NOMO-1 treated with dmso at 0.1 percent for 144 hours (cell line): ENCODE measurements at regions not wholly inside any gene's neighbourhood (a gene's known extent, or its start where the extent isn't known, plus 50 kb on each side); places are given as distances from the start of the nearest gene placed in this dataset.

Experiments
- DNase-seq: peaks from one replicate; lab custom pipeline; 2025; ENCODE audit not compliant: unreplicated experiment; lab: John Stamatoyannopoulos, UW

DNA sequence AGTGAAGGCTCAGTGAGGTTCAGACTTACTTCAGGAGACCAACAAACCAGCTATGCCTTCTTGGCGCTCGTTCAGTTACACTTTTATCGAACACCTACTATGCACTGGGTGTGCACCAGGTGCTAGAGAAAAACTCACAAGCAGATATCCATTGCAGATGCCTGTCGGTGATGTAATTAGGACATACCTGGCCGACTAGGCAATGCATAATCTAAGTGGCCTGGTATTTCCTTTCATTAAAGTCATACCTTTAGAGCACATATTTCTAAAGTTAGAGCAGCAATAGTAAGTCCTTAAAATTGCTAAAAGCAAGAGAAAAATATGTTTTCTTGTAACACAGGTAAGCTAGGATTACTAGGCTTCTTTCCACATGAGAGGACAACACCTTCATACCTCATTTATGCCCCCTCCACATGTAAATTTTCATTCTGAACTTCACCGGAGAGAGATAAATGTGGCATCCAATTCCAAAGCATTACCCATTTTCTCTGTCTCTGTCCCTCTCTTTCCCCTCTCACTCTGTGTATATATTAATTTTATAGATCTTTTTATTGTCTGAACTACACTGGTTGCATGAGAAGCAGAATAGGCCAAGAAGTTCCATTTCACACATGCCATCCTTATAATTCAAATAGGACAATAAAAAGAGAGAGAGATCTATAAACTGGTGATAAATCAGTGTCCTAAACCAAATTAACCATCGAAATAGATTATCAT is 242.2 kb downstream of the SPTSSA start:
- no peak for DNase-seq

DNA sequence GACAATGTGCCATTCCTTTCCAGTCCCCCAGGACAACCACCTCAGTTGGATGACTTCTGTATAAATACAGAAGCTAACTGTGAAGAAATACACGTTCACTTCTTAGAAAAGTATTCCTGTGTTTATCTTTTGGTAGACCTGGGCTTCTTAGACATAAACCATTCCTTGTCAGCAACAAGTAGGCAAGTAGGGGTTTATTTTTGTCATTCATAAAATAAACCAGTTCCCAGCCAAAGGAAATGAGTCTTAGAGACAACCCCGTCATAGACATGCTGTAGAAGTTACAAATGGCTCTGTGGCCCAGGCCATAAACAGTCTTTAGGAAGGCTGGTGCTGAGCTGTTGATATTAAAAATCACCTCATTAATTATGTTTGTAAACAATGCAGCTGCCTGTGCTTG is 243.2 kb downstream of the SPTSSA start:
- no peak for DNase-seq

DNA sequence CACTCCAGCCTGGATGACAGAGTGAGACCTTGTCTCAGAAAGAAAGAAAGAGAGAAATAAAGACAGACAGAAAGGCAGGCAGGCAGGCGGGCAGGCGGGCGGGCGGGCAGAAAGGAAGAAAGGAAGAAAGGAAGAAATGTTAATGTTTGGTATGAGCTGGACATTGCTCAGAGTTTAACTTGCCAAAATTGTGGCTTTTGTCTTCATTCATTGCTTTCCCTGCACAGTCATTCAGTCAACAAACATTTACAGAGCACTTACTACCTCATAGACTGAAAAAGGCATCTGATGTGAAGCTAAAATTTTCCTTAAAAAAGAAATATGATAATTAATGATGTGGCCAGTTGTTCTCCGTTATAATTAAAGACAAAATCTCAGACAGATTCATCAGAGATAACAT is 247.1 kb downstream of the SPTSSA start:
- DNase-seq = no peak

DNA sequence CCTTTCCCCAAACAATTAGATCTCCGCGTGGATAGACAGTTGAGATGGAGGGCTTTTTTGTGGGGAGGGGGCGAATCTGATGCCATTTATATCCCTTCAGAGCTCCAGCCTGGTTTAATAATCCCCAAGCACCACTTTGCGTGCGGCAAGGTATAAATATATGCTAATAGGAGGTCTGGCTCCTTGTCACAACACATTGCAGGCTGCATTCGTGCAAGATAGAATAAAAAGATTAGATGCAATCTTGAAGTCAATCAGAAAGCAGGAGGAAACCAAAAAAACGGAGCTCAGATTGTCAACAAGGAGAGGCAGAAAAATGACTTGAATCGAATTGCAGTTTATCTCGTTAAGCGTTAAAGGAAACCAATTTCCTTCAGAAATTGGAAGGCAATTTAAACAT is 248.7 kb downstream of the SPTSSA start:
- DNase-seq = no peak

DNA sequence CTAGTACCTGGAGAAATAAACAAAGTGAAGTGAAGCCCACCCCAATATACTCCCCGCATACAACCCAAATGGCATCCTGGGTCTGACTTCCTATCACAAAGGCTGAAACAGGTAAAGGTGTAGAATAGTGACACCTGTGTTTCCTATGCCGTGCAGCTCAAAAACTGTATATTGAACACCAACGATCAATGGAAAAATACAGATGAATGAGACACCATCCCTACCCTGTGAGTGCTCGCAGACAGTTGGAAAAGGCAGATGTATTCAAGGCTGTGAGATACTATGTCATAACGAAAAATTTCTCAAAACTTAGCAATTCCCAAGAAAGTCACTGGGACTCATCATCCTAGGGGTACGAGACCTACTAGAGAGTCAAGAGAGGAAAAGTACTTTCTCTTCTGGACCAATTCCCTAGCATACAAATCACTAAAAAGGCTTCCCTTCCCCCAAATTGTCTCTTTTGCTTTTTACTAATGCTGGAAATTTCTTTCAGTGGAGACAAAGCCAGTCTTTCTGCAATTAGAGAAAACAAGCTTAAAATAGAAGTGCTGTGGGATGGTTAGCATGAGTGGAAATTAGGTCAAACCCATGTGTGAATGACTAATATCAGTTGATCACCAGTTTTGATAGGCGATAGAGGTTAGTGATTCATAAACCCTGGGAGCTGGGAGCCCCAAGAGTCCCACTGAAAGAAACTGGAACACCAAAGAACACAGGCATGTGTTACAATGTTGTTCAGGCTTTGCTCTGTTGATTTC is 249.7 kb downstream of the SPTSSA start:
- DNase-seq = no peak

DNA sequence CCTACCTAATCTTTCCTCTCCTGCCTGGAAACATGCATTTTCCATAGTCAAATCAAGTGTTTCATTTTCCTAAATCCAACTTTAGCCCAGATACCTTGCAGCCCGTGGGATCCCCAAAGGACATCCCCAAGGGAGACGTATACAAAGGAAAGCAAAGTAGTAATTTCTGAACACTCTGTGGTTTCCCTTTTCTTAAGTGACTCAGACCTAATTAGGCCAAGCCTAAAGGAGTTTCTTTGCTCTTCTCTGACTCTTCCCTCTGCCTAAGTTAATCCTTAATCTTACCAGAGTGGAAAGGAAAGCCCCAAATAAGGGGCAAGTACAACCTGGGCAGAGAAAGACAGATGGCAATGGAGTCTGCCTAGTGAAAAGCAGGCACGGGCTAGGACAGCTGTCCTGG is 250.3 kb downstream of the SPTSSA start:
- DNase-seq = peak; percentile 18

DNA sequence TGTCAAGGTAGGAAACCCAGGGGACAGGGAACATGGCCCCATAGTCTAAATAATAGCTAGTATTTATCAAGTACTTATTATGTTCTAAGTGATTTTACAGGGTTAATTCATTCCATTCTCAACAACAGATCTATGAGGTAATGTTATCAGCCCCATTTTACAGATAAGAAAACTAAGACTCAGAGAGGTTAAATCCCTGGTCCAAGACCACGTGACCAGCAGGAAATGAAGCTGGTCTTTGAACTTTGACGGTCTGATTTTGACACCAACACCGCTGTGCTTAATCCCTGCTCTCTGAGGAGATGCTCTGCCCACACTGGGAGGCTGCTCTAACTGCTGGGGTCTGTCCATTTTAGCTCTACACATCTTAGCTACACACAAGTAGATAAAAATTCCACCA is 253.5 kb downstream of the SPTSSA start:
- DNase-seq = no peak

DNA sequence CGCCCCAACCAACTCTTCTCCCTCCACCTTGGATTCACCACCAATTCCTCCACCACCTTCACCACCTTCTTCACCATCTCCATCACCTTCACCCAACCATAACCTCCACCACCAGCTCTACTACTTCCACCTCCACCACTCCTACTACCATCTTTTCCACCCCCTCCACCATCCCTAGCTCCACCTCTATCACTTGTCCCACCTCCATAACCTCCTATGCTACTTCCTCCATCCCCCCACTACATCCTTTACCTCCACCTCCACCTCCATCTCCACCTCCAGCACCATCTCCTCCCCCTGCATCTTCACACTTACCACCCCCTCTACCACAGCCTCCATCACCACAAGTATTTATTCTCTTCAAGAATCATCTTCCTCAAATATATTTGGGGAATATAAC is 254.9 kb upstream of the EGLN3 start:
- no peak for DNase-seq

DNA sequence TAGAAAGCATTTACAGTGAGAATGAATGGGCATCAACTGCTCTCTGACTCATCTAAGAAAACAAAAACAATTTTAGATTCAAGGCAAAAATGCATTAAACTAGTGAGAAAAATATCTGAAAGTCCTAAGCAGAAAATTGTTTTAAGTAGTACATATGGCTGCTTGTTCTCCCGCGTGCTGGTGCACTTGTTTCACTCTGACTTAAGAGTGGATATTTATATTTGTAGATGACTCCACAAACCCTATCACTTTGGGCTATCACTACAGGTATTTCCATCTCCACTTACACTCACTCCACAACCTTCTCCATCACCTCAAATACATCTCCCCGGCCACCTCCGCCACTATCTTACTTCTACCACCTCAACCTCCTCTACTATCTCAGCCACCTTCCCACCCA is 253.9 kb upstream of the EGLN3 start:
- no peak for DNase-seq

DNA sequence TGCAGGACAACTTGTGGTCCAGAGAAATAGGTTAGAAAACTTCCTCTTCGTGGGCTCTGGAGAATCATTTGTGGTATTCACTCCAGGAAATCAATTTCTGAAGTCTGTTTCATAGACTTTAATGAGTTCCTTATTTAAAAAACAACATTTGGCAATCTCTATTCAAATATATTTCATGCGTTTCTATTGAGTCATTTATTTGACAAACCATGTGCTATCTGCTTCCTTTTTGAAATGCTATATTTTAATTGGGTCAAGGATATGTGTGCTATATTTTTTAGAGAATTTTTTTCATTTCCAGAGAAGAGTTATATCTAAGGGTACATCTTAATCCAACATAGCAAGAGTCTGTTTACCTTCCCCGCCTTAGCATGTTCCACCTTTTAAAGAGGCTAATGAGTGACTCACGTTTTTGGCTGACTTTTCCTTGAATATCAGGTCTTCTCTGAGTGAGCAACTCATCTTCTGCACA is 252.4 kb upstream of the EGLN3 start:
- peak; percentile 77 for DNase-seq

DNA sequence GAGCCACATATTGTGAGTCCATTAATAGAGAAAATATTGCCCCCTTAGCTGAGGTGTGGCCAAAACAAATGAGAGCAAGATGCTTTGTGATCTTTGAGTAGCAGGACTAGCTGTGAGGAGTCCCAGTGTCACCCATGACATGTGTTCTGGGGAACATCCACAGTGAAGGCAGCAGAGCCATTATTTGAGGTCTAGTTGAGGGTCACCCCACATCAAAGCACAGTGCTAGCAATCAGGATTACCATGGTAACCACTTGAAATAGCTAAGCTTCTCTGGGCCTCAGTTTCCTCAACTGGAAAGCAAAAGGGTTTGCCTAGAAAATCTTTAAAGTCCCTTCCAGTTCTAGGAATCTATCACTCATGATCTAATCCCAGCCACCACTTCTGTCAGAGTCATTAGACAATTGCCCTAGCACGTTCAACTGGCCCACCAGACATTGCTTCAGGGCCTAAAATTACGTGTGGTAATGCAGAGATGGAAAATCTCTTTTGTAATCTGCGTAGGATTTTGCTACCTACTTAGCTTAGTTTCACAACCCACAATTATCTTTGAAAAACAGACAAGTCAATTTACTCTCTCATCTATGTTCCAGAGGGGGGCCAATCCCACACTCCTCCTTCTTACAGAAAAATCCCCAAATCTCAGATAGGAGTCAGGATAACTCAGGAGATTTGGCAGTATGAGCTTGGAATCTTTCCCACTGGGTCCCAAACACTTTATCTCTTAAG is 251.2 kb upstream of the EGLN3 start:
- peak; percentile 28 for DNase-seq

DNA sequence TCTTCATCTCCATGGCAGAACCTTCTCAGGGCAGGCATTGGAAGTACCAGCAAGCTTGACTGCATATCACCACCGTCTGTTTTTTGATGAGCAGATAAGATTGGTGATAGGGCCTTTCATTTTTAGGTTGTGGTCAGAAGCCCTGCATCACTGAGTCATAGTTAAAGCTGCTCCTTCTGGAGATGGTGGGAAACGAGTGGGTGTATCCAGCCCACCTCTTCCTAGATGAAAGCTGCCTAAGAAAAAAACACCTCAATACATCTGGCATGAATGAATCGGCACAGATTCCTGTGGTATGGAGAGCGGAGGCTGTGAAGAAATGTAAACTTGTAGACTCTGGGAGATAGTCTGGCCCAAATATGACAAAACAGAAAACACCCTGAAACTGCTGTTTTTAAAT is 248.7 kb upstream of the EGLN3 start:
- DNase-seq = no peak

DNA sequence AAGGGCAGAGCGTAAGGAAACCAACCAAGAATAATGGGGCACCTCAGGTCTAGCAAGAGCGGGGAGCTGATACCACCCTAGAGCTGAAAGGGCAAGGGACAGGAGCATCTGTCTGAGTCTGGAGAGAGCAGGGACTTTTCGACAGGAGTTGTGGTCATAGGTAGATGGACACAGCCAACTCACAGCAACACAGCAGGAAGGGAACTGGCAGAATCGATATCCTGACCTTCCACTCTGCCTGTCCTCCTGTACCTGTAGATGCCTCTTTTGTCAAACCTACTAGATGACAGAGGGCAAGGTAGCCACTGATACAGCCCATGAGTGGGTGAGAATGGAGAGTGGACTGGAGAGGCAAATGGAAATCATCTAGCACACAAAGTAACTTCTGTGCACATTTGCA is 247.2 kb upstream of the EGLN3 start:
- no peak for DNase-seq

DNA sequence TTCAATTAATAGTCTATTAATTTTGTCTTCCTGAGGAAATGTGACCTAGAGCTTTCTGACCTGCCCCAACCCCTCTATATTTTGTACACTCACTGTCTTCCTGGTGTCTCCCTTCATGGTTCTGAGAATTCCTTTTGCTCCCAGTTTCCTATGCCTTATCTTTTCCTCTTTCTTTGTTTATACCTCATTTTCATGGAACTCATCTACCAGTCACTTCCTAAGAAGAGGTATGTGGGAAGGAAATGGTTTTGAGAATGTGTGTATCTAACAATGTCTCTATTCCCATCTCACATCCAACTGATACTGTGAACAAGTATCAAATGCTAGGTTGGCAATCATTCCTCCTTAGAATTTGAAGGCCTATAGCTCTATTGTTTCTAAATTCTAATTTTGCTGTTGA is 245.1 kb upstream of the EGLN3 start:
- no peak for DNase-seq

DNA sequence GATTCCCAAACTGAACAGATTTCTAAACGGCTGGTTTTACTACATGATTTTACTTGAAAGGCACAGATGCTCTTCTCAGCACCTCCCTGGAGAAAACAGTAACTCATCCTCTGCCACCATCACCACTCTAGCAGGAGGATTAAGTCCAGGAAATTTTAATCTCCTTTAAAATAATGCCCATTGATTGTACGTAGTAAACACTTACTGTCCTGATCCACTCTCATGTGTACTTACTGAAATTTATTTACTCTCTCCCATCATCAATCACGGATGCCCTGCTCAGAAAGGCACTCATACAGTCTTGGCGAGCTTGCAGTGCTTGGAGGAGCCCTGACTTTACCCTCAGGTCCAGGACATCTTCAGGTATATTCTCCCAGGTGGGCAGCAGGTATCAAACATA is 239.8 kb upstream of the EGLN3 start:
- DNase-seq = no peak

DNA sequence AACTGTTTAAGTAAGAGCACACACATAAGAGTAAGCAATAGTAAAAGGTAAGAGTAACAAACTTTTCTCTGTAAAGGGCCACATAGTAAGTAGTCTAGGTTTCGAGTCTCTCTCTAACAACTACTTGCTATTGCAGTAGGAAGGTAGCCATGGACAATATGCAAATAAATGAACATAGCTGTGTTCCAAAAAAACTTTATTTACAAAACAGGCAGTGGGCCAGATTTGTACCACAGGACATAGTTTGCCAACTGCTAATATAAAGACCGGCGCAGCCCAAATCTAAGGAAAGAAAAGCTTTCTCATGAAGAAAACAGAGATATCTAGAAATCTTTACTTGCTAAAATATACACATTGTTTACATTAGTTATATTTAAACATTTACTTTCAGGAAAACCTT is 239.0 kb upstream of the EGLN3 start:
- no peak for DNase-seq

DNA sequence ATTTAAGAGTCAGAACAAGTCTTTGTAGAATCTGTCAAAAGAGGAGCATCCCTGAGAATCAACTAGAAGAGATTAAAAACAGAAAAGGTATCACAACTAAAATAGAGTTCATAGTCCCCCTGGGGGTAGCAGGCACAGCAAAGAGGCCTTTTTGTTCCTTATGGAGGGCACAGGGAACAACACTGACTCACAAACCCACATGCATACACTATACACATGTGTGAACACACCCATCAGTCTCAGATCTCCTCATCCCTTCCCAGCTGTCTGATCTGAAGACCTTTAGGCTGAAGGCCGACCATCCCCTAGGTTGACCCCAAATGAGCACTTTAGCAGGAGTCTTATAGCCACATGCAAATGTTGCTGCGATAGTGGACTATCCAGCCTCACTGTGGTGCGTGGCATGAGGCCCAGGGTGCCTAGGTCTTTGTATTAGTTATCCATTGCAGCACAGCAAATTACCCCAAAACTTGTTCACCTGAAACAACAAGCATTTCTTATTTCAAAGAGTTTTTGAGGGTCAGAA is 236.7 kb upstream of the EGLN3 start:
- DNase-seq = no peak

DNA sequence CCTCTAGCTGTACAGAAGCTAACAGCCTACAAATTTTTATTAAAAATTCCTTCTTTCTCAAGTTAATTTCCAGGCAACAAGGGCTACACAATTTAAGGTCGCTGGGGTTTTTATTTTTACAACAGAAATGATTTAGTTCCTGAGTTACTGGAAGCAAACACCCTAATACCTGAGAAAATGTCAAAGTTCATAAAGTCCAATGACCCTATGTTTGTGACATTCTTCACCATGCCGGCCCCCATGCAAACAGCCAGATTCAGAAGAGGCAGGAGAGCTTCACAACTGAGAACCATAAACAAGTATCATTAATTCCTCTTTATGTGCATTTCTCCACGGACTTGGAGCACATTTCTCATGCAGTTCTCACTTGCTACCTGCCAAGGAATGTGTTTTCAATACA is 236.2 kb upstream of the EGLN3 start:
- no peak for DNase-seq

DNA sequence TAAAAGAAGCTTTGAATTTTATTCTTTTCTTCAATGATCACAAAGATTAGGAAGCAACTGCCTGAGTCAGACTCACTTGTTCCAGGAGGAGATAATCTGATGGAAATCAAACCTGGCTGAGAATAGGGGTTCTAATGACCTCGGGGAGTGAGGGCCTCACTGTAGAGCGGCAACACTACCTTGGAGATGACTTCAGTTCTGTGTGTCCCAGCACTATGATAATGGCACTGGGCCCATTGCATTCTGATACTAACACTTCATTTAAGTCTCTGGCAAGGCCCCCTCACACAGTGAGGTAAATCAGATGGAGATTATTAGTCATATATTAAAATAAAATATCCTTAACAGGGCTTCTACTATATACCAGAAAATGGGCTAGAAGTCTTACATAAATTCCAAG is 233.3 kb upstream of the EGLN3 start:
- DNase-seq = no peak

DNA sequence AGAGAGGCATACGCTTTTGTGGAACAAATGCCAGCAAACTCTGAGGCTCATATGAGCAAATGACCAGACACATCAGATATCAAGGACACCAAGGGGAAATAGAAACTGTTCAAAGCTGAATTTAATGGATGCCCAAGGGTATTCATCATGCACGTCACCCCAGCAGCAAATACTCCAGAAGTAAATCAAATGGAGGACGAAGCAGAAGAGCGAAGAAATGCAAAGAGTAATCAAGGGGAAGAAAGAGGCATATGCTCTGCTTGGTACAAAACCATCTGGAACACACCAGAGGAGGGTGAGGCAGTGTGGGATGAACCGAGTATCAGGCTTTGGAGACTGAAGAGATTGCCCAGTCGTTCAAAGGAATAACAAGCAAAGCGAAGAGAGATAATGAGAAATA is 232.6 kb upstream of the EGLN3 start:
- no peak for DNase-seq

DNA sequence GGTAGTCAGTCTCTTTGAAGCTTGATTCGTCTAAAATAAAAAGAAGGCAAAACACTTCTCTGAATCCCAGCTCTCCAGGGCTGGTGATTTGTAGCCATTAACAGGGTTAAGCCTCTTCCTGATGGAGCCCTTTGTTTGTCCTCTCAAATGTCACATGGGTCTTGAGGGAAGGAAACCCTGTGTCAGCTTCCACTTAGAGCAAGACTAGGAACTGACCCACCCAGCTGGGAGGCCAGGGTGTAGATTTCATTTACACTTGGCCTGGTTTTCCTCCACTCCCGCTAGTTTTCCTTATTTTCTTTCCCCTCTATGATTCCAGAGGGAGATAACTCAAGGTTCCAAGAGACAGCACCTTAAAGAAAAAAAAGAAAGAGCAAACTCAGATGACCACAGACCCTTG is 230.5 kb upstream of the EGLN3 start:
- no peak for DNase-seq

DNA sequence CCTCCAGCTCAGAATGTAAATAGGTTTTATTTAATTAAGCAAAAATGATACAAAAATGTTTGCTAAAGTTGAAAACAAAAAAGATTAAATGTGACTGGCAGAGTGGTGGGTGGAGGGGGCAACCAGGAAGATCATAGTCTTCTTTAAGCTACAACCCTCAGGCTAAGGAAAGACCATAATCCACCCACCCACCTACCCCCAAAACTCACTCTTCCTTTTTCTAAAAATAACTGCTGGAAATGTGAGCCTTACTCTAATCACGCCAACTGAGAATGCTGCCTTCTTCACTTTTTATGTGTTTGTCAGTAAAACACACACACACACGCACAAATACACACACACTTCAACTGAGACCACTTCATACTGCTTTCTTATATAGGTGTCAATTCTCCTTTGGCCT is 230.0 kb upstream of the EGLN3 start:
- no peak for DNase-seq
